Fibroblast of villous mesenchyme (primary cell): ENCODE measurements at regions not wholly inside any gene's neighbourhood (a gene's known extent, or its start where the extent isn't known, plus 50 kb on each side); places are given as distances from the start of the nearest gene placed in this dataset.

Experiments
- DNase-seq: peaks from one replicate; pipeline ENCODE4 v3.0.0-alpha.2; 2010; ENCODE audit warnings: low read depth
- H3K4me3 ChIP-seq: 2 replicates; pipeline ENCODE4 v1.5.1; 2011; ENCODE audit warnings: low read depth, mild to moderate bottlenecking, low read length
- CTCF ChIP-seq: IDR thresholded peaks from 2 replicates; pipeline ENCODE4 v1.5.1; 2012; ENCODE audit warnings: low read depth, mild to moderate bottlenecking, low read length; ENCODE audit not compliant: insufficient read depth

- no peak overlapping the region for H3K4me3 ChIP-seq
- TF ChIP-seq CTCF = no peak
- no peak for DNase-seq
These were observed 818.6 kb upstream of the FAT3 start for GRCh38 chr11:91406009-91406408.

- TF ChIP-seq CTCF = no peak
- no peak for DNase-seq
- no peak overlapping the region for H3K4me3 ChIP-seq
These were observed 820.3 kb upstream of the FAT3 start for GRCh38 chr11:91404344-91404743.

DNA sequence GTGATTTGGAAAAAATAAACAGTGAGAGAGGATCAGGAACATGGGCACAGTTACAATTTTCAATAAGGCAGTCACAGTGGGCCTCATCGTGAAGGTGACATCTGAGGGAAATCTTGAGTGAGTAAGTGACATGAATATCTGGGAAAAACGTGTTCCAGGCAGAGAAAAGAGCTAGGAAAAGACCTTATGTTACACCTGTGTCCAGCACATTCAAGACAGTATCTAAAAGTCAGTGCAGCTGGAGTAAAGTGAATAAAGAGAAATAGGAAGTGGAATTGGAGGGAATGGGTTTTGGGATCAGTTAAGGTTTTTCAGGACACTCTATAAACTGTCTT, 827.5 kb upstream of the FAT3 start:
- TF ChIP-seq CTCF = no peak
- no peak for DNase-seq
- H3K4me3 ChIP-seq = no peak overlapping the region

DNA sequence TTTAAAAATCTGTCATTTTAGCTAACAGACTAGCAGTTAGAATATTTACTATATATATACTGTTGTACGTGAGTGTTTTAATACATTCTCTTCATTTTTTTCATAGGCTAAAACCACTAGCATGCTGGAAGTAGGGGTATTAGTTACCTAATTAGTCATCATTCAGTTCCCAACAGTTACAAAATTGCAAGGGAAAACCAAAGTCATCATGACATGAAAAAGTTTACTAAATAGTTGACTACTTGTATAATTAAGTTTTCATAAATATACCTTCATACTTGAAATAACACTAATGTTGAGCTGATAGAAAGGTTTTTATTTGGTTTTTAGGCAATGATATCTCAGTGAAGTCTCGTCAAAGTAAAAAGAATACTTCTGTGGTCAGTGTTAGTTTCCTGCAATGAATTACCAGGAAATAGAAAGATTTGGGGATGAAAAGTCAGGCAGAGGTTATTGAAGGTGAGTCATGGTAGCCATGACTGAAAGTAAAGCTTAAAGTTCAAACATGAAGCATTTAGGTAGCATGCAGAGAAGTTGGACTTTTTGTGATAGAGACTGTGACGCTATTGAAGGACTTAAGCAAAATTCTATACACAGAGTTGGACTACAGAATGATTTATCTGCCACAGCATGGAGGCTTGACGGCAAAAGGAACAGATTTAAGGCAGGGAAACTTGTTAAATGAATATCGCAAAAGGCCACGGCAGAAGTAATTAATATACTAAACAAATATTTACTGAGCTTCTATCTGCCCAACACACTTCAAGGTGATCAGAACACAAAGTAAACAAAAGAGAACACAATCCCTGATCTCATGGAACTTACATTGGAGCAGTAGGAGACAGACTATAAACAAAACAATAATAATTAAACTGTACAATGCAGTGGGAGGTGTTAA, 828.1 kb upstream of the FAT3 start:
- TF ChIP-seq CTCF = no peak
- H3K4me3 ChIP-seq = no peak overlapping the region
- no peak for DNase-seq

GRCh38 chr11:91394727-91395414, 829.7 kb upstream of the FAT3 start:
- no peak overlapping the region for H3K4me3 ChIP-seq
- TF ChIP-seq CTCF = no peak
- no peak for DNase-seq

GRCh38 chr11:91394073-91394726, 830.4 kb upstream of the FAT3 start:
- no peak for TF ChIP-seq CTCF
- DNase-seq = no peak
- H3K4me3 ChIP-seq = no peak overlapping the region
